ENCODE measurements at regions not wholly inside any gene's neighbourhood (a gene's known extent, or its start where the extent isn't known, plus 50 kb on each side); places are given as distances from the start of the nearest gene placed in this dataset.

GRCh38 chr1:18041685-18042355, 65.8 kb upstream of the IGSF21 start:
- no peak for DNase-seq (ENCODE audit: low read depth)
- no peak for TF ChIP-seq CTCF (IDR thresholded peaks at IDR 0.05; ENCODE audit: control insufficient read depth, extremely low read depth, insufficient read depth)
- H3K4me3 ChIP-seq (ENCODE audit: low read depth, low read length): no peak overlapping the region

DNA sequence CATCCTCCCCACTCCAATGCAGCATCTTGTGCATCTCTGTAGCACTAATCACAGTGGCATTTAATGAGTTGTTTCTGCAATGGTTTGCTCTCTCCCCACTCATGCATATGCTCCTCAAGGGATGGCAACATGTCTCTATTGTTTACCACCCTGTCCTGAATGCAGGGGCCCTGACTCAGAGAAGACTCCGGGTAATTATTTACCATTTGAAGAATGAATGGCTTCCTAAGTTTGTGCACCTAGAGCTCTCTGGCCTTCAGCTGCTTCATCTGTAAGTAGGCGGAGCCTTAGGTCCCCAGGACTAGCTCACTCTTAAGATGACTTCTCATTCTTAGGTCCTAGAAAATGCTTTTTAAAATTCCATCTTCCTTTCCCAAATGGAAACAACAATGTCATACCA, 63.7 kb upstream of the IGSF21 start:
- no peak for TF ChIP-seq CTCF (IDR thresholded peaks at IDR 0.05; ENCODE audit: control insufficient read depth, extremely low read depth, insufficient read depth)
- no peak overlapping the region for H3K4me3 ChIP-seq (ENCODE audit: low read depth, low read length)
- DNase-seq (ENCODE audit: low read depth): no peak

- H3K4me3 ChIP-seq (ENCODE audit: low read depth, low read length): no peak overlapping the region
- DNase-seq (ENCODE audit: low read depth): no peak
- TF ChIP-seq CTCF (IDR thresholded peaks at IDR 0.05; ENCODE audit: control insufficient read depth, extremely low read depth, insufficient read depth): no peak
These were observed 62.4 kb upstream of the IGSF21 start for GRCh38 chr1:18045203-18045602.

GRCh38 chr1:18045621-18046020, 62.0 kb upstream of the IGSF21 start:
- H3K4me3 ChIP-seq (ENCODE audit: low read depth, low read length): no peak overlapping the region
- no peak for TF ChIP-seq CTCF (IDR thresholded peaks at IDR 0.05; ENCODE audit: control insufficient read depth, extremely low read depth, insufficient read depth)
- no peak for DNase-seq (ENCODE audit: low read depth)

GRCh38 chr1:18047122-18047521, 60.5 kb upstream of the IGSF21 start:
- no peak for TF ChIP-seq CTCF (IDR thresholded peaks at IDR 0.05; ENCODE audit: control insufficient read depth, extremely low read depth, insufficient read depth)
- no peak overlapping the region for H3K4me3 ChIP-seq (ENCODE audit: low read depth, low read length)
- no peak for DNase-seq (ENCODE audit: low read depth)

DNA sequence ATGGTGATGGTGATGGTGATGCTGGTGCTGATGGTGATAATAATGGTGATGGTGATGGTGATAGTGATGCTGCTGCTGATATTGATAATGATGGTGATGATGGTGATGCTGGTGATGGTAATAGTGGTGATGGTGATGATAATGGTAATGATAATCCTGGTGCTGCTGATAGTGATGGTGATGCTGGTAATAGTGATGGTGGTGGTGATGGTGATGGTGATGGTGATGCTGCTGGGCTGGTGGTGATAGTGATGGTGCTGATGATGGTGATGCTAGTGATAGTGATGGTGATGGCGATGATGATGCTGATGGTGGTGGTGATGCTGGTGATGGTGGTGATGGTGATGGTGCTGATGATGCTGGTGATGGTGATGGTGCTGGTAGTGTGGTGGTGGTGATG, 58.4 kb upstream of the IGSF21 start:
- no peak for TF ChIP-seq CTCF (IDR thresholded peaks at IDR 0.05; ENCODE audit: control insufficient read depth, extremely low read depth, insufficient read depth)
- DNase-seq (ENCODE audit: low read depth): no peak
- no peak overlapping the region for H3K4me3 ChIP-seq (ENCODE audit: low read depth, low read length)

GRCh38 chr1:18052671-18053070, 54.9 kb upstream of the IGSF21 start:
- H3K4me3 ChIP-seq (ENCODE audit: low read depth, low read length): no peak overlapping the region
- TF ChIP-seq CTCF (IDR thresholded peaks at IDR 0.05; ENCODE audit: control insufficient read depth, extremely low read depth, insufficient read depth): no peak
- no peak for DNase-seq (ENCODE audit: low read depth)
